ENCODE measurements at regions not wholly inside any gene's neighbourhood (a gene's known extent, or its start where the extent isn't known, plus 50 kb on each side); places are given as distances from the start of the nearest gene placed in this dataset.
A peak's percentile ranks its signal among the peaks of the same experiment; 100 is the strongest.

GRCh38 chr2:158024288-158024898 lies 77.3 kb upstream of the UPP2 start:
- peak; percentile 12 to 55 (median 45) for TF ChIP-seq CTCF (IDR thresholded peaks at IDR 0.05)
- no peak for TF ChIP-seq POLR2A (IDR thresholded peaks at IDR 0.05)
